ENCODE measurements at regions not wholly inside any gene's neighbourhood (a gene's known extent, or its start where the extent isn't known, plus 50 kb on each side); places are given as distances from the start of the nearest gene placed in this dataset.
A peak's percentile ranks its signal among the peaks of the same experiment; 100 is the strongest.

GRCh38 chr3:177641206-177641605, 443.9 kb upstream of the TBL1XR1 start:
- intact Hi-C loops (cut with DNase I): no loop called here
- no peak for TF ChIP-seq CTCF (IDR thresholded peaks at IDR 0.05)
- no peak for TF ChIP-seq POLR2A (IDR thresholded peaks at IDR 0.05)
- H3K27ac ChIP-seq: no peak overlapping the region
- peaks cover 0 to 14% (median 0%) of the 10 kb centered on the region in 12 donors for H3K9me3 ChIP-seq
- H3K4me3 ChIP-seq: no peak overlapping the region
- WGBS, 4 donors: 94 to 99% (median 97%) methylated on average over 1 of the region's 1 CpG
- H3K27me3 ChIP-seq: no peaks in the 10 kb centered on the region
- no peaks in the 10 kb centered on the region for H3K36me3 ChIP-seq
- DNase-seq (no peak), ATAC-seq (no peak)
- H3K4me1 ChIP-seq: peaks cover 0 to 24% (median 2%) of the 10 kb centered on the region in 12 donors

- Histone ChIP-seq H3K27ac (peak overlapping the region in 1 of 12 donors; percentile 72), H3K4me3 (no peak overlapping the region), H3K9me3 (peaks cover 0 to 11% (median 0%) of the 10 kb centered on the region in 12 donors), H3K4me1 (peaks cover 0 to 35% (median 2%) of the 10 kb centered on the region in 12 donors), H3K27me3 (no peaks in the 10 kb centered on the region), H3K36me3 (no peaks in the 10 kb centered on the region)
- DNase-seq (no peak), ATAC-seq (peak; percentile 31 to 53 (median 36))
- TF ChIP-seq CTCF (IDR thresholded peaks at IDR 0.05) (no peak), POLR2A (IDR thresholded peaks at IDR 0.05) (no peak)
- intact Hi-C loops (cut with DNase I): no loop called here
- 68 to 79% (median 74%) methylated on average over 8 of the region's 8 CpGs for WGBS, 4 donors
Observed at GRCh38 chr3:177642042-177642803, 444.9 kb upstream of the TBL1XR1 start.

- Histone ChIP-seq H3K4me3 (no peak overlapping the region), H3K36me3 (no peaks in the 10 kb centered on the region), H3K27ac (peak overlapping the region in 1 of 12 donors; percentile 72), H3K4me1 (peaks cover 0 to 39% (median 2%) of the 10 kb centered on the region in 12 donors), H3K9me3 (peaks cover 0 to 11% (median 0%) of the 10 kb centered on the region in 12 donors), H3K27me3 (no peaks in the 10 kb centered on the region)
- 79 to 80% (median 80%) methylated on average over 3 of the region's 3 CpGs for WGBS, 4 donors
- DNase-seq (no peak), ATAC-seq (no peak)
- TF ChIP-seq CTCF (IDR thresholded peaks at IDR 0.05): no peak
- no peak for TF ChIP-seq POLR2A (IDR thresholded peaks at IDR 0.05)
- intact Hi-C loops (cut with DNase I): no loop called here
Observed at GRCh38 chr3:177642804-177643125, 445.5 kb upstream of the TBL1XR1 start.

GRCh38 chr3:177646749-177647148, 449.5 kb upstream of the TBL1XR1 start:
- no peak for ATAC-seq
- H3K27me3 ChIP-seq: no peaks in the 10 kb centered on the region
- H3K4me3 ChIP-seq: no peak overlapping the region
- DNase-seq: no peak
- no peaks in the 10 kb centered on the region for H3K9me3 ChIP-seq
- no peaks in the 10 kb centered on the region for H3K36me3 ChIP-seq
- peak overlapping the region in 1 of 12 donors; percentile 72 for H3K27ac ChIP-seq
- 77 to 94% (median 86%) methylated on average over 3 of the region's 3 CpGs for WGBS, 4 donors
- no peak for TF ChIP-seq POLR2A (IDR thresholded peaks at IDR 0.05)
- TF ChIP-seq CTCF (IDR thresholded peaks at IDR 0.05): no peak
- peaks cover 0 to 31% (median 0%) of the 10 kb centered on the region in 12 donors for H3K4me1 ChIP-seq
- intact Hi-C loops (cut with DNase I): no loop called here

Measured in heart left ventricle (tissue), 16 donors.